SU-DHL-6 (cell line): ENCODE measurements at regions not wholly inside any gene's neighbourhood (a gene's known extent, or its start where the extent isn't known, plus 50 kb on each side); places are given as distances from the start of the nearest gene placed in this dataset.

Source experiments
- H2AFZ ChIP-seq: fragments of 200-600 bp; sonication (generic); 2 replicates; pipeline ENCODE4 v1.6.1; 2014; ENCODE audit warnings: low read depth, mild to moderate bottlenecking, moderate library complexity, mixed read lengths, antibody characterized with exemption, low read length; ENCODE audit not compliant: severe bottlenecking
- H3F3A ChIP-seq: fragments of 200-600 bp; shearing (Covaris generic); 2 replicates; pipeline ENCODE4 v1.6.0; 2016; ENCODE audit warnings: antibody characterized with exemption, mild to moderate bottlenecking; ENCODE audit not compliant: insufficient read depth
- H3K27ac ChIP-seq: fragments of 200-600 bp; sonication (generic); 2 replicates; pipeline ENCODE4 v1.5.1; 2016; ENCODE audit warnings: low read depth, mild to moderate bottlenecking, low read length, moderate library complexity, mixed read lengths
- H3K27me3 ChIP-seq: fragments of 200-600 bp; sonication (generic), shearing (Covaris generic); 2 replicates; pipeline ENCODE4 v1.6.0; 2014; ENCODE audit warnings: mild to moderate bottlenecking, low read length
- H3K36me3 ChIP-seq: fragments of 200-600 bp; sonication (generic); 2 replicates; pipeline ENCODE4 v1.6.1; 2014; ENCODE audit warnings: mild to moderate bottlenecking, low read length, mixed read lengths
- H3K4me2 ChIP-seq: fragments of 300-600, 200-600 bp; shearing (Covaris generic), sonication (generic); 2 replicates; pipeline ENCODE4 v1.6.0; 2014; ENCODE audit warnings: low read length, low read depth, mild to moderate bottlenecking; ENCODE audit not compliant: poor library complexity, severe bottlenecking
- H3K4me3 ChIP-seq: fragments of 200-600 bp; sonication (generic); 2 replicates; pipeline ENCODE4 v1.5.1; 2014; ENCODE audit warnings: antibody characterized with exemption, low read length, mild to moderate bottlenecking, mixed read lengths; ENCODE audit not compliant: insufficient read depth, poor library complexity, severe bottlenecking
- H3K79me2 ChIP-seq: fragments of 200-600 bp; sonication (generic); 2 replicates; pipeline ENCODE4 v1.6.1; 2014; ENCODE audit warnings: mild to moderate bottlenecking, low read length, moderate library complexity; ENCODE audit not compliant: insufficient read depth
- H3K9ac ChIP-seq: fragments of 200-600 bp; sonication (generic); 2 replicates; pipeline ENCODE4 v1.7.0; 2014; ENCODE audit warnings: mild to moderate bottlenecking, low read length
- H3K9me2 ChIP-seq: fragments of 200-600 bp; sonication (generic); replicated peaks from 2 replicates; pipeline ENCODE4 v1.6.1; 2014; ENCODE audit warnings: low read length; ENCODE audit not compliant: insufficient read depth
- H3K9me3 ChIP-seq: fragments of 200-600 bp; sonication (generic); 2 replicates; pipeline ENCODE4 v1.6.1; 2014; ENCODE audit warnings: low read length, mixed read lengths; ENCODE audit not compliant: insufficient read depth
- H4K20me1 ChIP-seq: fragments of 200-600 bp; sonication (generic); 2 replicates; pipeline ENCODE4 v1.6.1; 2014; ENCODE audit warnings: low read depth, mild to moderate bottlenecking, antibody characterized with exemption, low read length, moderate library complexity, mixed read lengths
- CTCF ChIP-seq: fragments of 200-600 bp; sonication (generic); IDR thresholded peaks from one replicate; pipeline ENCODE4 v1.5.1; 2017; ENCODE audit warnings: antibody characterized with exemption, mild to moderate bottlenecking, low read length, moderate library complexity; ENCODE audit not compliant: insufficient read depth, poor library complexity, severe bottlenecking
- EZH2phosphoT487 ChIP-seq: fragments of 200-600 bp; sonication (generic), shearing (Covaris generic); conservative IDR thresholded peaks from 2 replicates; pipeline ENCODE4 v1.6.1; 2018; ENCODE audit warnings: mild to moderate bottlenecking, antibody characterized with exemption, low read length, moderate library complexity, mixed read lengths

DNA sequence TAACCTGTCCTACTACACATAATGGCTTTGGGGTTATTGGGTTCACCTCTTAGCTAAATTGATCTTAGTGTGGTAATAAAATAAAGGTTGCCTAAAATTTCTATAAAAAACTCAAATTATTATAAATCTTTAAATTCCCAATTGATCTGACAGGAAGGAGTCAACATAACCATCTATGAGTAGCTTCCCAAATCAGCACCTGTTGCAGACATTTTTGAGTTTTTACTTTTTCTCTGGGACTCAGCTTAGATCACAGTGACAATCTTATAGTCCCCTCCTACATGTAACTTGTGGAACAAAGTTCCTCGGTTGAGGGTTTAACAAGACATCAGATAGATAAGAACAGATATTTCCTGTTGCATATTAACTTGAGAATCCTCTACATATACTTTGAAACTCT, 601.0 kb downstream of the TUSC7 start:
- H3K4me3 ChIP-seq = no peak overlapping the region
- TF ChIP-seq EZH2phosphoT487 = no peak
- no peak for TF ChIP-seq CTCF
- no peak overlapping the region for H3K4me2 ChIP-seq
- H3K9ac ChIP-seq = no peak overlapping the region
- H3K9me2 ChIP-seq = no peaks in the 10 kb centered on the region; the same call in 1 of the 2 replicates
- no peak overlapping the region for H3K27ac ChIP-seq
- H4K20me1 ChIP-seq = no peaks in the 10 kb centered on the region
- no peak overlapping the region for H2AFZ ChIP-seq
- H3K27me3 ChIP-seq = no peaks in the 10 kb centered on the region
- no peaks in the 10 kb centered on the region for H3K36me3 ChIP-seq
- H3K9me3 ChIP-seq = no peaks in the 10 kb centered on the region
- H3K79me2 ChIP-seq = no peaks in the 10 kb centered on the region
- no peaks in the 10 kb centered on the region for H3F3A ChIP-seq

DNA sequence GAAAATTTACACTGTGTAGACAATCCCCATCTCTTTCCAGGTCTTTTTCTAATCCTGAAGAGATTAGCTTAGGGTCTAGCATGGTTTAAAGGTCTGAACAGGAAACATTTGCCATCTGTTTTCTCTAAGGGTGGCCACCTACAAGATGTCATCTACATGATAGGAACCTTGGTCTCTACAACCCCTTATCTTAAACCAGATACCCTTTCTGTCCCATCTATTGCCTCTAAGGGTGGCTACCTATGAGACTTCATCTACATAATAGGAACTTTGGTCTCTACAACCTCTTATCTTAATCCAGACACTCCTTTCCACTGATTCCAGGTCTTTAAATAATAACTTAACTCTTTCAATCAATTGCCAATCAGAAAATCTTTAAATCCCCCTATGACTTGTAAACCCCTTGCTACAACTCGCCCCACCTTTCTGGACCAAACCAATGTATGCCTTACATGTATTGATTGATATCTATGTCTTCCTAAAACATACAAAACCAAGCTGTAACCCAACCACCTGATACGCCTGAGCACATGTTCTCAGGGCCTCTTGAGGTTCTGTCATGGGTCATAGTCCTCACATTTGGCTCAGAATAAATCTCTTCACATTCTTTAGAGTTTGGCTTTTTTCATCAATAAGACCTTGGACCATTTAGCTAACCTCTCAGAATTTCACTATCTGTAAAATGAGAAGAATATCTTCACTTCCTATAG, 605.0 kb downstream of the TUSC7 start:
- Histone ChIP-seq H3K27ac (no peak overlapping the region), H3K9ac (no peak overlapping the region), H2AFZ (no peak overlapping the region), H3F3A (no peaks in the 10 kb centered on the region), H3K27me3 (no peaks in the 10 kb centered on the region), H3K9me2 (no peaks in the 10 kb centered on the region; the same call in 1 of the 2 replicates), H4K20me1 (no peaks in the 10 kb centered on the region), H3K36me3 (no peaks in the 10 kb centered on the region), H3K9me3 (no peaks in the 10 kb centered on the region), H3K79me2 (no peaks in the 10 kb centered on the region), H3K4me3 (no peak overlapping the region), H3K4me2 (no peak overlapping the region)
- no peak for TF ChIP-seq EZH2phosphoT487
- no peak for TF ChIP-seq CTCF

DNA sequence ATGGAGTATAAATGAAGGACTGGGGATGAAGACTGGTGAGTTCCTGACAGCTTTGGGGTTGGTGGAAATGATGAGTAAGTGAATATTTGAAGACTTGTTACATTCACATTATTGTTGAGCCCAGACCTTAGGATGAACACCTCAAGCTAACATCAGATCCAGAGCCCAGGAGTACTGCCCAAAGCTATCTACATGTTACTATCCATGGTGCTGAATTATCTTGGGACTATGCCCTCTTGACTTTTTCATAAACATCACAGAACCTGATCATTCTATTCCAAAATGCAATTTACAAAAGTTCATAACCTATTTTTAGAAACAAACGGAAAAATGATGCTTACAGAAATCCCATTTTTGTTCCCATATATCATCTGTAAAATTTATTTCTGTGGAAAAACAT, 613.3 kb downstream of the TUSC7 start:
- H3K79me2 ChIP-seq = no peaks in the 10 kb centered on the region
- H4K20me1 ChIP-seq = no peaks in the 10 kb centered on the region
- H3K9ac ChIP-seq = no peak overlapping the region
- H3K9me3 ChIP-seq = no peaks in the 10 kb centered on the region
- no peak overlapping the region for H3K27ac ChIP-seq
- H3K9me2 ChIP-seq = no peaks in the 10 kb centered on the region
- no peaks in the 10 kb centered on the region for H3F3A ChIP-seq
- H3K4me2 ChIP-seq = no peak overlapping the region
- no peak overlapping the region for H3K4me3 ChIP-seq
- TF ChIP-seq CTCF = no peak
- H3K27me3 ChIP-seq = no peaks in the 10 kb centered on the region
- no peaks in the 10 kb centered on the region for H3K36me3 ChIP-seq
- H2AFZ ChIP-seq = no peak overlapping the region
